GM23248 (cell line): ENCODE measurements at regions not wholly inside any gene's neighbourhood (a gene's known extent, or its start where the extent isn't known, plus 50 kb on each side); places are given as distances from the start of the nearest gene placed in this dataset.

ENCODE experiments used
- DNase-seq: peaks from one replicate; pipeline ENCODE4 v3.0.0-alpha.2; 2015
- H2AFZ ChIP-seq: fragments of 200-600 bp; sonication (generic); 2 replicates; pipeline ENCODE4 v1.6.1; 2016; ENCODE audit warnings: antibody characterized with exemption
- H3F3A ChIP-seq: fragments of 200-600 bp; sonication (generic); 2 replicates; pipeline ENCODE4 v1.6.1; 2016; ENCODE audit warnings: mild to moderate bottlenecking, antibody characterized with exemption, mixed run types; ENCODE audit not compliant: insufficient read depth
- H3K27ac ChIP-seq: fragments of 200-600 bp; sonication (generic); 2 replicates; pipeline ENCODE4 v1.5.1; 2016; ENCODE audit warnings: mild to moderate bottlenecking
- H3K27me3 ChIP-seq: fragments of 200-600 bp; sonication (generic); replicated peaks from 2 replicates; pipeline ENCODE4 v1.6.1; 2016; ENCODE audit warnings: mild to moderate bottlenecking; ENCODE audit not compliant: insufficient read depth
- H3K36me3 ChIP-seq: fragments of 200-600 bp; sonication (generic); 2 replicates; pipeline ENCODE4 v1.6.1; 2016; ENCODE audit warnings: low read depth, mild to moderate bottlenecking
- H3K4me1 ChIP-seq: fragments of 200-600 bp; sonication (generic); 2 replicates; pipeline ENCODE4 v1.6.1; 2016; ENCODE audit warnings: mild to moderate bottlenecking; ENCODE audit not compliant: insufficient read depth
- H3K4me2 ChIP-seq: fragments of 200-600 bp; sonication (generic); one replicate; pipeline ENCODE4 v1.6.1; 2016; ENCODE audit warnings: mild to moderate bottlenecking; ENCODE audit not compliant: unreplicated experiment
- H3K4me3 ChIP-seq: fragments of 200-600 bp; sonication (generic); 2 replicates; pipeline ENCODE4 v1.5.1; 2016; ENCODE audit warnings: mild to moderate bottlenecking
- H3K79me2 ChIP-seq: fragments of 200-600 bp; sonication (generic); 2 replicates; pipeline ENCODE4 v1.6.1; 2016; ENCODE audit warnings: mild to moderate bottlenecking; ENCODE audit not compliant: insufficient read depth
- H3K9ac ChIP-seq: fragments of 200-600 bp; sonication (generic); 2 replicates; pipeline ENCODE4 v1.6.1; 2016; ENCODE audit warnings: mild to moderate bottlenecking
- H3K9me2 ChIP-seq: fragments of 200-600 bp; sonication (generic); 2 replicates; pipeline ENCODE4 v1.6.1; 2016; ENCODE audit warnings: mixed run types, mild to moderate bottlenecking, moderate library complexity; ENCODE audit not compliant: insufficient read depth
- H3K9me3 ChIP-seq: fragments of 200-600 bp; sonication (generic); one replicate; pipeline ENCODE4 v1.6.1; 2017; ENCODE audit warnings: low read depth
- H4K20me1 ChIP-seq: fragments of 200-600 bp; sonication (generic); 2 replicates; pipeline ENCODE4 v1.6.0; 2016; ENCODE audit not compliant: insufficient read depth
- EZH2 ChIP-seq: fragments of 200-600 bp; sonication (generic); IDR thresholded peaks from 2 replicates; pipeline ENCODE4 v1.6.1; 2018; ENCODE audit warnings: antibody characterized with exemption, mild to moderate bottlenecking; ENCODE audit not compliant: insufficient read depth, poor library complexity, severe bottlenecking
- EZH2phosphoT487 ChIP-seq: fragments of 200-600 bp; sonication (generic); IDR thresholded peaks from 2 replicates; pipeline ENCODE4 v1.6.1; 2018; ENCODE audit warnings: antibody characterized with exemption, moderate library complexity, mild to moderate bottlenecking, low read depth; ENCODE audit not compliant: insufficient read depth
- WGBS, 2 experiments: methylation state at CpG; one replicate each; pipeline ENCODE4 v1.1.6; 2015 to 2017; ENCODE audit warnings: low lambda C conversion rate in 2 of 2, low coverage in 1 of 2; ENCODE audit errors: missing lambda C conversion rate in 2 of 2; 5-methylcytosine and 5-hydroxymethylcytosine counted together
- in situ Hi-C: fragments of 300-500 bp; cut with MboI; formaldehyde crosslinking; loops from 2 replicates; pipeline ENCODE4 v1.15.0; 2020

DNA sequence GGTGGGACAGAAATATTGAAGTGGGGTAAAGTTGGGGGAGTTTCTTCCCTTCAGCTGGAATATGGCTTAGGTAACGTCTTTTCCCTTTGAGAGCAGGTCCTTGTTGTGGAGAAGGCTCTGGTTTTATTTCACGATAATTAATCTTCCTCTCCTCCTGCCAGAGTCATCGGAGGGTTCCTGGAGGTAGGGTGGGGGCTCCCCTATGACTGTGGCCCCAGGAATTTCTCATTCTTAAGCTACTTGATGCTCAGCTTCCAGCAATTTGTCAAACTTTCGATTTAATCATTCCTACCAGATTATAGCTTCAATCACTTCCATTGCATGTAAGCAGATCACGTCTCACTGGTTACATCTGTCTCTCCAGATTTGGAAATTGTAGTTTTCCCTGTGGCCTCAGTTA is 242.8 kb upstream of the PLET1 start:
- no peaks in the 10 kb centered on the region; the same call in 1 of the 2 replicates for H3K27me3 ChIP-seq
- H3K9me3 ChIP-seq, result no peaks in the 10 kb centered on the region
- H3K4me2 ChIP-seq, result peak overlapping the region; percentile 32
- 64 to 74% methylated on average over 5 of the region's 5 CpGs for WGBS, 2 experiments
- H3K27ac ChIP-seq, result no peak overlapping the region
- TF ChIP-seq EZH2phosphoT487 (no peak), EZH2 (no peak)
- DNase-seq, result no peak
- no peaks in the 10 kb centered on the region for H4K20me1 ChIP-seq
- H3F3A ChIP-seq, result no peaks in the 10 kb centered on the region
- no peaks in the 10 kb centered on the region for H3K79me2 ChIP-seq
- H3K4me3 ChIP-seq, result no peak overlapping the region
- H3K9me2 ChIP-seq, result no peaks in the 10 kb centered on the region
- no peaks in the 10 kb centered on the region for H3K36me3 ChIP-seq
- peaks cover 15% of the 10 kb centered on the region for H3K4me1 ChIP-seq
- no peak overlapping the region for H3K9ac ChIP-seq
- no peak overlapping the region for H2AFZ ChIP-seq
- in situ Hi-C loops, result no loop called here

DNA sequence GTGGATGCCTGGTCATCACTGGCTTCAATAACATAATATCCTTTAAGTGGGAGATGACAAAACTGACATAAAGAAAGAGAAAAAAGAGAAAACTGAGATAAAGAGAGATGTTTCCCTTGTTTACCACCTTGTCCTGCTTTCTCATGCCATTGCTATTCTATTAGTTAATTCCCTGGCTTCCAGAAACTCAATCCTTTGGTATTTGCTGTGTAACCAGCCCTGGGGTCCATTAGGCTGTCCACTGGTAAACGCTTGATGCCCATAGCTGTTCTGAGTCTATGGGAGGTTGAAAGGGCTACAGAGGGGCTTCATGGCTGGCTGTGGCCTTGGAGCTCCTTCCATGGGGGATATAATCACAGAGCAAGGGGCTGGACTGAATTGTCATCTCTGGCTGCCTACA is 243.4 kb upstream of the PLET1 start:
- no peak overlapping the region for H3K9ac ChIP-seq
- 45 to 70% methylated on average over 1 of the region's 1 CpG for WGBS, 2 experiments
- no peaks in the 10 kb centered on the region for H3K79me2 ChIP-seq
- no peaks in the 10 kb centered on the region; the same call in 1 of the 2 replicates for H3K27me3 ChIP-seq
- peak overlapping the region; percentile 32 for H3K4me2 ChIP-seq
- in situ Hi-C loops, result no loop called here
- TF ChIP-seq EZH2, result no peak
- no peak for TF ChIP-seq EZH2phosphoT487
- H3K9me3 ChIP-seq, result no peaks in the 10 kb centered on the region
- H4K20me1 ChIP-seq, result no peaks in the 10 kb centered on the region
- no peaks in the 10 kb centered on the region for H3F3A ChIP-seq
- no peak overlapping the region for H3K27ac ChIP-seq
- peak; percentile 60 for DNase-seq
- no peak overlapping the region for H2AFZ ChIP-seq
- H3K9me2 ChIP-seq, result no peaks in the 10 kb centered on the region
- H3K4me3 ChIP-seq, result no peak overlapping the region
- H3K4me1 ChIP-seq, result peaks cover 15% of the 10 kb centered on the region
- H3K36me3 ChIP-seq, result no peaks in the 10 kb centered on the region

DNA sequence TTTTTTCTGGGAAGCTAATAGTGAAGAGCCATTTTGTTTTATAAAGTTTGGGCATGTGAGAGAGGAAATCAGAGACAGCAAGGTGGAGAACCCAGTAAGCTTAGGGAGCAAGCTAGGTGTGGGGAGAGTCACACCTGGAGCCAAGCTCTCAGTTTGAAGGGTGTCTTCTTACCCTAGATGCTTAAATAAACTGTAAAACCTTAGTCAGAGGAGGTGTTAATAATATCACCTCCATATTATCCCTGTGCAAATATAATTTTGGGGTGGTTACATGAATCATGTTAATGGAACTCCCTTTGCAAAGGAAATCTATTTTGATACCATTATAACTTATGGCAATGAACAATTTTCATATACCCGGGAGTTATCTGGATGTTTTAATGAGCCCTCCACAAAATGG is 246.2 kb upstream of the PLET1 start:
- H4K20me1 ChIP-seq, result no peaks in the 10 kb centered on the region
- no peaks in the 10 kb centered on the region for H3K9me3 ChIP-seq
- WGBS, 2 experiments, result 76 to 92% methylated on average over 1 of the region's 1 CpG
- H3K4me2 ChIP-seq, result no peak overlapping the region
- H3K79me2 ChIP-seq, result no peaks in the 10 kb centered on the region
- H3K4me1 ChIP-seq, result peaks cover 15% of the 10 kb centered on the region
- DNase-seq, result no peak
- no peak overlapping the region for H3K27ac ChIP-seq
- TF ChIP-seq EZH2, result no peak
- TF ChIP-seq EZH2phosphoT487, result no peak
- in situ Hi-C loops, result no loop called here
- H3K27me3 ChIP-seq, result no peaks in the 10 kb centered on the region; the same call in 1 of the 2 replicates
- no peaks in the 10 kb centered on the region for H3K9me2 ChIP-seq
- no peak overlapping the region for H2AFZ ChIP-seq
- no peaks in the 10 kb centered on the region for H3F3A ChIP-seq
- no peak overlapping the region for H3K4me3 ChIP-seq
- no peak overlapping the region for H3K9ac ChIP-seq
- H3K36me3 ChIP-seq, result no peaks in the 10 kb centered on the region

DNA sequence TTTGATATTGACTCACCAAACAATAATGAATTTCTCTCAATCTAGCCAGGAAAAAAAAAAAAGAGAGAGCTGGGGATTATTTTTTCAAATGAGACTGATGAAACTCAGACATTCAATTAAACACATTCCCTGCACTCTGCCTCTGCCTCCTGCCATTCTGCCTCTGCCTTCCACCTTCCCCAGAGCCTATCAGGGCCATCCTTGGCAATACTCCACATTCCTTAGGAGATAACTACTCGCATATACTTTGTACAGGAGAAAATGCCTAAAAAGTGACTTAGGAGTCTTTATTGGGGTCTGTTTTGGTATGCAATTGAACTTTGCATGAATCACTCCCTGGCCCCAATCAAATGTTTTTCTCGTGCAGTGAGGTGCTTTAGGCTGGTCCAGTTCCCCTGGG is 246.6 kb upstream of the PLET1 start:
- Histone ChIP-seq H4K20me1 (no peaks in the 10 kb centered on the region), H3K36me3 (no peaks in the 10 kb centered on the region), H3K4me3 (no peak overlapping the region), H2AFZ (no peak overlapping the region), H3K4me2 (no peak overlapping the region), H3F3A (no peaks in the 10 kb centered on the region), H3K9ac (no peak overlapping the region), H3K27ac (no peak overlapping the region), H3K27me3 (no peaks in the 10 kb centered on the region; the same call in 1 of the 2 replicates), H3K4me1 (peaks cover 15% of the 10 kb centered on the region), H3K79me2 (no peaks in the 10 kb centered on the region), H3K9me3 (no peaks in the 10 kb centered on the region), H3K9me2 (no peaks in the 10 kb centered on the region)
- in situ Hi-C loops, result no loop called here
- no peak for DNase-seq
- TF ChIP-seq EZH2 (no peak), EZH2phosphoT487 (no peak)
- 53 to 61% methylated on average over 2 of the region's 2 CpGs for WGBS, 2 experiments

DNA sequence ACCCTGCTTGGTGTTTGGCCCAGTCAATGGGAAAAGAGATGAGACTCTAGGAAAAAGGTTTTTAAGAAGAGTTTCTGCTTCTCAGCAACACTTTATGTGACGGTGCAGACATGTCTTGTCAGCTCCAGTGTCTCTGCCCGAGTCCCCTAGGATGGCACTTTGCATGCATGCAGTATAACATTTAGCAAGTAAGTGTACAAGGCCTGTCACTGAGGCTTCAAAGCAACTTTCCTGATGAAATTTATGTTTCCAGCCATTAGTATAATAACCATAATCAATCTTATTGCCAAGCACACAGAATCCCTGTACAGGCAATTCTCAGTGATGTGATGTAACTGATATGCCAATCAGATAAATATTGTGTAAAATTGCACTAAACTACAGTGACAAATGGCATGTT is 248.1 kb upstream of the PLET1 start:
- TF ChIP-seq EZH2 (no peak), EZH2phosphoT487 (no peak)
- no peak overlapping the region for H3K27ac ChIP-seq
- DNase-seq, result no peak
- in situ Hi-C loops, result no loop called here
- H3K4me2 ChIP-seq, result no peak overlapping the region
- H3K9me2 ChIP-seq, result no peaks in the 10 kb centered on the region
- no peak overlapping the region for H3K4me3 ChIP-seq
- no peaks in the 10 kb centered on the region for H3K79me2 ChIP-seq
- no peaks in the 10 kb centered on the region; the same call in 1 of the 2 replicates for H3K27me3 ChIP-seq
- H3K9ac ChIP-seq, result no peak overlapping the region
- no peaks in the 10 kb centered on the region for H3K36me3 ChIP-seq
- 44 to 51% methylated on average over 2 of the region's 2 CpGs for WGBS, 2 experiments
- H3F3A ChIP-seq, result no peaks in the 10 kb centered on the region
- no peaks in the 10 kb centered on the region for H3K9me3 ChIP-seq
- peaks cover 11% of the 10 kb centered on the region for H3K4me1 ChIP-seq
- H4K20me1 ChIP-seq, result no peaks in the 10 kb centered on the region
- H2AFZ ChIP-seq, result no peak overlapping the region
